ENCODE measurements at regions not wholly inside any gene's neighbourhood (a gene's known extent, or its start where the extent isn't known, plus 50 kb on each side); places are given as distances from the start of the nearest gene placed in this dataset.

GRCh38 chr17:14818469-14818868 is 446.7 kb downstream of the PMP22 start:
- TF ChIP-seq, protein P1, sequence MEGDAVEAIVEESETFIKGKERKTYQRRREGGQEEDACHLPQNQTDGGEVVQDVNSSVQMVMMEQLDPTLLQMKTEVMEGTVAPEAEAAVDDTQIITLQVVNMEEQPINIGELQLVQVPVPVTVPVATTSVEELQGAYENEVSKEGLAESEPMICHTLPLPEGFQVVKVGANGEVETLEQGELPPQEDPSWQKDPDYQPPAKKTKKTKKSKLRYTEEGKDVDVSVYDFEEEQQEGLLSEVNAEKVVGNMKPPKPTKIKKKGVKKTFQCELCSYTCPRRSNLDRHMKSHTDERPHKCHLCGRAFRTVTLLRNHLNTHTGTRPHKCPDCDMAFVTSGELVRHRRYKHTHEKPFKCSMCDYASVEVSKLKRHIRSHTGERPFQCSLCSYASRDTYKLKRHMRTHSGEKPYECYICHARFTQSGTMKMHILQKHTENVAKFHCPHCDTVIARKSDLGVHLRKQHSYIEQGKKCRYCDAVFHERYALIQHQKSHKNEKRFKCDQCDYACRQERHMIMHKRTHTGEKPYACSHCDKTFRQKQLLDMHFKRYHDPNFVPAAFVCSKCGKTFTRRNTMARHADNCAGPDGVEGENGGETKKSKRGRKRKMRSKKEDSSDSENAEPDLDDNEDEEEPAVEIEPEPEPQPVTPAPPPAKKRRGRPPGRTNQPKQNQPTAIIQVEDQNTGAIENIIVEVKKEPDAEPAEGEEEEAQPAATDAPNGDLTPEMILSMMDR (IDR thresholded peaks at IDR 0.05; ENCODE audit: low read depth, low read length) = no peak
- H3K4me3 ChIP-seq (ENCODE audit: low read depth, low read length) = no peak overlapping the region

DNA sequence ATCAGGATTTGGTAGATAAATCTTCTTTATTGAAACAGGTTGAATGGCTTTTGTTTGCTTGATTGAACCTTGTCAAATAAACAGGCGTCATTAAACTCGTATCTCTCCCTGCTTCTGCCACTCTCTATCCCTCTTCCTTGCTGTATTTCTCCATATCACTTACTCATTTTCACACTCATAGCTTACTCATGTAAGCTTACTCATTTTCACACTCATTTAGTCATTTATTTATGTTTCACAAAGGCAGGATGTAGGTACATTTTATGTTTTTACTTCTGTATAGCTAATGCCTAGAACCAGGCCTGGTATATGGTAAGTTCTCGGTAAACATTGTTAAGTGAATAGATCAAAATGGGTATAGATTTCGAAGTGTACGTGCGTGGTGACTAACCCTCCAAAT is 450.0 kb downstream of the PMP22 start:
- TF ChIP-seq, protein P1 (IDR thresholded peaks at IDR 0.05; ENCODE audit: low read depth, low read length) = no peak

GRCh38 chr17:14813649-14814370 is 451.3 kb downstream of the PMP22 start:
- TF ChIP-seq, protein P1 (IDR thresholded peaks at IDR 0.05; ENCODE audit: low read depth, low read length) = no peak
- H3K4me3 ChIP-seq (ENCODE audit: low read depth, low read length) = no peak overlapping the region

More for the DNA sequence above, 450.0 kb downstream of the PMP22 start:
- no peak overlapping the region for H3K4me3 ChIP-seq (ENCODE audit: low read depth, low read length)

- H3K4me3 ChIP-seq (ENCODE audit: low read depth, low read length) = no peak overlapping the region
- TF ChIP-seq, protein P1 (IDR thresholded peaks at IDR 0.05; ENCODE audit: low read depth, low read length) = no peak
These were observed 456.7 kb downstream of the PMP22 start for GRCh38 chr17:14808425-14808824.

GRCh38 chr17:14805348-14805747 is 459.8 kb downstream of the PMP22 start:
- TF ChIP-seq, protein P1 (IDR thresholded peaks at IDR 0.05; ENCODE audit: low read depth, low read length) = no peak
- no peak overlapping the region for H3K4me3 ChIP-seq (ENCODE audit: low read depth, low read length)

GRCh38 chr17:14803826-14804225 is 461.3 kb downstream of the PMP22 start:
- TF ChIP-seq, protein P1 (IDR thresholded peaks at IDR 0.05; ENCODE audit: low read depth, low read length) = no peak
- no peak overlapping the region for H3K4me3 ChIP-seq (ENCODE audit: low read depth, low read length)

DNA sequence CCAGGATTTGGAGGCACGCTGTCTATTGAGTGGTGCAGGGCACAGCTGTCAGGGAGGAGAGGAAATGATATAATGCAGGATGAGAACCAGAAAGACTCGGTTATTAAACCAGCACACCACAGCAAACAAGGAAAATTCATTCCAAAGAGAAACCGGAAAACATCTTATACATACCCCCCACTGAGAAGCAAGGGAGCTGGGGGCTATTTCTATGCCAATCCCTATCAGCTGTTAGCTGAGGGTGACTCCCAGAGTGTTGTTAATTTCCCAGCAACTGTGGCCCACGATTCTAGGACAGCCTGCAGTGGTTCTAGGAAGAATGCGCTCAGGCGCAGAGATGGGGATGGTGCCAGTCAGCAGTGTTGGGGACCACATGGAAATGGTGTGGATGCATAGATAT is 467.3 kb downstream of the PMP22 start:
- TF ChIP-seq, protein P1 (IDR thresholded peaks at IDR 0.05; ENCODE audit: low read depth, low read length) = no peak

More for the DNA sequence above, 467.3 kb downstream of the PMP22 start:
- H3K4me3 ChIP-seq (ENCODE audit: low read depth, low read length) = no peak overlapping the region
